GM12878 (cell line): ENCODE measurements at regions not wholly inside any gene's neighbourhood (a gene's known extent, or its start where the extent isn't known, plus 50 kb on each side); places are given as distances from the start of the nearest gene placed in this dataset.
A peak's percentile ranks its signal among the peaks of the same experiment; 100 is the strongest.

Experiments
- ATAC-seq: fragments of 200-7000 bp; cut with Tn5 transposase; 3 replicates; pipeline ENCODE4 v1.9.1; 2020; ENCODE audit warnings: mild to moderate bottlenecking, moderate library complexity
- BruUV-seq: library from RNA; stranded (reverse); fragments of 400-500 nt; replicated peaks from 2 replicates; lab custom pipeline; 2021; lab: Mats Ljungman, UMichigan
- CTCF ChIA-PET: fragments of 300-600 bp; sonication (Branson Sonifier 250); formaldehyde crosslinking; extraction: SDS; loops from one replicate; lab custom pipeline; 2021; ENCODE audit warnings: inconsistent platforms; lab: Yijun Ruan, JAX
- POLR2A ChIA-PET: fragments of 350-600 bp; formaldehyde crosslinking; extraction: SDS; loops from one replicate; lab custom pipeline; 2021; ENCODE audit warnings: inconsistent platforms; lab: Charles Lee
- RAD21 ChIA-PET: fragments of 300-600 bp; sonication (Branson Sonifier 250); formaldehyde crosslinking; loops from one replicate; lab custom pipeline; 2023; ENCODE audit warnings: antibody characterized with exemption; ENCODE audit not compliant: unreplicated experiment; lab: Charles Lee
- SMC1A ChIA-PET: fragments of 300-600 bp; sonication (Branson Sonifier 250); formaldehyde crosslinking; loops from one replicate; lab custom pipeline; 2023; ENCODE audit not compliant: unreplicated experiment, uncharacterized antibody; lab: Charles Lee
- DNase-seq: peaks from one replicate; pipeline ENCODE4 v3.0.0-alpha.2; 2011; ENCODE audit warnings: low read depth, low spot score
- FAIRE-seq: peaks from 3 replicates; lab custom pipeline; 2011; peaks lifted over from hg19 to GRCh38; lab: Jason Lieb, UNC
- H2AFZ ChIP-seq: 2 replicates; pipeline ENCODE4 v1.6.0; 2011; ENCODE audit warnings: low read depth, low read length, control low read depth; ENCODE audit not compliant: control insufficient read depth
- H3K27ac ChIP-seq: 2 replicates; pipeline ENCODE4 v1.5.1; 2011; ENCODE audit warnings: control low read depth; ENCODE audit not compliant: control insufficient read depth, insufficient read depth
- H3K27me3 ChIP-seq, 2 experiments: replicated peaks in 1 of 2; 2 replicates each; pipeline versions ENCODE4 v1.6.0 to v1.6.1; 2011; ENCODE audit warnings: low read length in 1 of 2; ENCODE audit not compliant: control insufficient read depth in 2 of 2, insufficient read depth in 2 of 2
- H3K36me3 ChIP-seq, 2 experiments: 2 replicates each; pipeline ENCODE4 v1.5.1; 2011; ENCODE audit warnings: low read length in 1 of 2; ENCODE audit not compliant: control insufficient read depth in 2 of 2, insufficient read depth in 2 of 2
- H3K4me1 ChIP-seq: 2 replicates; pipeline ENCODE4 v1.6.1; 2011; ENCODE audit warnings: mild to moderate bottlenecking, low read length, moderate library complexity, mixed read lengths; ENCODE audit not compliant: control insufficient read depth, insufficient read depth
- H3K4me2 ChIP-seq: 2 replicates; pipeline ENCODE4 v1.6.0; 2011; ENCODE audit warnings: control low read depth; ENCODE audit not compliant: control insufficient read depth, insufficient read depth
- H3K4me3 ChIP-seq: fragments of 200-600 bp; sonication (generic); 2 replicates; pipeline ENCODE4 v1.5.1; 2016
- H3K79me2 ChIP-seq: 2 replicates; pipeline ENCODE4 v1.6.0; 2011; ENCODE audit warnings: low read length; ENCODE audit not compliant: control insufficient read depth, insufficient read depth
- H3K9ac ChIP-seq: 2 replicates; pipeline ENCODE4 v1.8.0; 2011; ENCODE audit warnings: low read length, control low read depth, mixed read lengths; ENCODE audit not compliant: control insufficient read depth, insufficient read depth
- H3K9me3 ChIP-seq: replicated peaks from 3 replicates; pipeline ENCODE4 v1.5.1; 2011; ENCODE audit warnings: mild to moderate bottlenecking, low read length; ENCODE audit not compliant: control insufficient read depth, insufficient read depth
- H4K20me1 ChIP-seq: 2 replicates; pipeline ENCODE4 v1.6.0; 2011; ENCODE audit not compliant: control insufficient read depth, insufficient read depth
- JUNB ChIP-seq: IDR thresholded peaks from 2 replicates; pipeline ENCODE4 v1.6.1; 2016; ENCODE audit warnings: antibody characterized with exemption, mild to moderate bottlenecking
- MTA2 ChIP-seq: fragments of 450-650 bp; IDR thresholded peaks from 2 replicates; pipeline ENCODE4 v1.6.1; 2016; ENCODE audit warnings: low read depth, mild to moderate bottlenecking, moderate library complexity
- NFXL1 ChIP-seq: fragments of 450-650 bp; IDR thresholded peaks from 2 replicates; pipeline ENCODE4 v1.6.1; 2017; ENCODE audit warnings: antibody characterized with exemption, mild to moderate bottlenecking, borderline replicate concordance
- SMAD5 ChIP-seq: IDR thresholded peaks from 2 replicates; pipeline ENCODE4 v1.6.1; 2016; ENCODE audit warnings: antibody characterized with exemption, low read depth
- SREBF2 ChIP-seq: IDR thresholded peaks from 2 replicates; pipeline ENCODE4 v1.6.1; 2012; ENCODE audit warnings: mild to moderate bottlenecking, low read length
- YY1 ChIP-seq: IDR thresholded peaks from 2 replicates; pipeline ENCODE4 v1.6.1; 2011; ENCODE audit warnings: low read depth, mild to moderate bottlenecking, low read length
- WGBS: methylation state at CpG from one replicate; pipeline ENCODE4 v1.1.6; 2016; ENCODE audit warnings: low lambda C conversion rate; ENCODE audit not compliant: insufficient replicate concordance, insufficient coverage; ENCODE audit errors: missing lambda C conversion rate; 5-methylcytosine and 5-hydroxymethylcytosine counted together
- in situ Hi-C: fragments of 300-500 bp; cut with MboI; formaldehyde crosslinking; loops from 9 replicates; pipeline ENCODE4 v1.14.3; 2018; ENCODE audit warnings: mixed read lengths
- intact Hi-C: fragments of 100-400 bp; cut with micrococcal nuclease; formaldehyde crosslinking; loops from one replicate; pipeline ENCODE4 v1.14.2; 2022; ENCODE audit not compliant: unreplicated experiment
- TF ChIP-seq, protein P1 (sequence below): IDR thresholded peaks from 2 replicates; pipeline ENCODE4 v1.6.1; 2012; ENCODE audit warnings: mild to moderate bottlenecking, low read depth, low read length

DNA sequence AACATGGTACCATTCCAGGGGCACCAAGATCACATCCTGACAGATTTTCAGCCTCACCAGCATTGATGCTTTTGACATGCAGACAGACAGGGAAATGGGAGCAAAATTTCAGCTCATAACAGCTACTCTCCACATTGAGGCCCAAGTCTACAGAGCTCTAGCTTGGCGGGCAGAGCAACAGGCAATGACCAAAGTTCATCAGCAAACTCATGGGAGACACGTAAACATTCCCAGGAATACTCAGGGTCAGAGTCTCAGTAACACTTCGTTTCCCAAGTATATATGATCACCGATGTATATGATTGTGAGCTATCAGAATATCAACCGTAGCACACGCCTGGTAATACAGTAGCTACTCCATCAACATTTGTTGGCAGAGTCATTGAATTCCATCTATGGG is 59.2 kb upstream of the SLC24A5 start (continued):
- TF ChIP-seq, protein P1, sequence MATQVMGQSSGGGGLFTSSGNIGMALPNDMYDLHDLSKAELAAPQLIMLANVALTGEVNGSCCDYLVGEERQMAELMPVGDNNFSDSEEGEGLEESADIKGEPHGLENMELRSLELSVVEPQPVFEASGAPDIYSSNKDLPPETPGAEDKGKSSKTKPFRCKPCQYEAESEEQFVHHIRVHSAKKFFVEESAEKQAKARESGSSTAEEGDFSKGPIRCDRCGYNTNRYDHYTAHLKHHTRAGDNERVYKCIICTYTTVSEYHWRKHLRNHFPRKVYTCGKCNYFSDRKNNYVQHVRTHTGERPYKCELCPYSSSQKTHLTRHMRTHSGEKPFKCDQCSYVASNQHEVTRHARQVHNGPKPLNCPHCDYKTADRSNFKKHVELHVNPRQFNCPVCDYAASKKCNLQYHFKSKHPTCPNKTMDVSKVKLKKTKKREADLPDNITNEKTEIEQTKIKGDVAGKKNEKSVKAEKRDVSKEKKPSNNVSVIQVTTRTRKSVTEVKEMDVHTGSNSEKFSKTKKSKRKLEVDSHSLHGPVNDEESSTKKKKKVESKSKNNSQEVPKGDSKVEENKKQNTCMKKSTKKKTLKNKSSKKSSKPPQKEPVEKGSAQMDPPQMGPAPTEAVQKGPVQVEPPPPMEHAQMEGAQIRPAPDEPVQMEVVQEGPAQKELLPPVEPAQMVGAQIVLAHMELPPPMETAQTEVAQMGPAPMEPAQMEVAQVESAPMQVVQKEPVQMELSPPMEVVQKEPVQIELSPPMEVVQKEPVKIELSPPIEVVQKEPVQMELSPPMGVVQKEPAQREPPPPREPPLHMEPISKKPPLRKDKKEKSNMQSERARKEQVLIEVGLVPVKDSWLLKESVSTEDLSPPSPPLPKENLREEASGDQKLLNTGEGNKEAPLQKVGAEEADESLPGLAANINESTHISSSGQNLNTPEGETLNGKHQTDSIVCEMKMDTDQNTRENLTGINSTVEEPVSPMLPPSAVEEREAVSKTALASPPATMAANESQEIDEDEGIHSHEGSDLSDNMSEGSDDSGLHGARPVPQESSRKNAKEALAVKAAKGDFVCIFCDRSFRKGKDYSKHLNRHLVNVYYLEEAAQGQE: no peak
- TF ChIP-seq YY1: no peak
- no peak for TF ChIP-seq SMAD5
- TF ChIP-seq, all 136 proteins: peak for 0

- 35% methylated on average over 11 of the region's 11 CpGs for WGBS
These were observed 58.5 kb upstream of the SLC24A5 start for GRCh38 chr15:48062148-48062872.

More at GRCh38 chr15:48062148-48062872, 58.5 kb upstream of the SLC24A5 start:
- POLR2A ChIA-PET: no interaction called here
- DNase-seq (no peak), FAIRE-seq (no peak), ATAC-seq (peak; percentile 42)
- BruUV-seq: no TSS peak
- Histone ChIP-seq H3K36me3 (no peaks in the 10 kb centered on the region), H3K9me3 (no peaks in the 10 kb centered on the region), H3K79me2 (no peaks in the 10 kb centered on the region), H2AFZ (no peak overlapping the region), H3K9ac (no peak overlapping the region), H3K27ac (no peak overlapping the region), H3K27me3 (no peaks in the 10 kb centered on the region), H3K4me1 (no peaks in the 10 kb centered on the region), H3K4me3 (no peak overlapping the region), H3K4me2 (no peak overlapping the region), H4K20me1 (no peaks in the 10 kb centered on the region)
- TF ChIP-seq MTA2 (peak; percentile 31), NFXL1 (no peak), JUNB (no peak), SREBF2 (no peak)
- intact Hi-C loops: no loop called here
- SMC1A ChIA-PET: interaction anchor here (0.7 kb wide), 1 partner anchor 311 kb away, joined by 3 read pairs; no protein-coding TSS in a partner anchor
- CTCF ChIA-PET: interaction anchor here (1.5 kb wide), 1 partner anchor 23 kb away, joined by 3 read pairs; no protein-coding TSS in a partner anchor
- in situ Hi-C loops: no loop called here
- RAD21 ChIA-PET: no interaction called here
